ENCODE measurements at regions not wholly inside any gene's neighbourhood (a gene's known extent, or its start where the extent isn't known, plus 50 kb on each side); places are given as distances from the start of the nearest gene placed in this dataset.

DNA sequence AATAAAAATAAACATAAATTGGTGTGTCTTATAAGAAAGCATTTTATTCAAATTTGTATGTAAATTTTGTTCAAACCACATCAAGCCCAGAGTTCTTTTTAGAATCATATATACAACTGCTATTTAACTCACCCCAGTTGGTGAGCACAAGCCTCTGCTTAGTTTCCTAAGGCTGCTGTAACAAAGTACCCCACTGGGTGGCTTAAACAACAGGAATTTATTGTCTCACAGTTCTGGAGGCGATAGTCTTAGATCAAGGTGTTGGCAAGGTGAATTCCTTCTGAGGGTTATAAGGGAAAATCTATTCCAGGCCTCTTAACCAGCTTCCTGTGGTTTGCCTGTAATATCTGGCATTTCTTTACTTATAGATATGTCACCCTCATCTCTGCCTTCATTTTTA lies 1133.5 kb downstream of the OLFM4 start (continued):
- TF ChIP-seq RORB (CRISPR knock-in tag; IDR thresholded peaks at IDR 0.05) (no peak), KAT7 (CRISPR knock-in tag; IDR thresholded peaks at IDR 0.05; ENCODE audit: borderline replicate concordance) (no peak), JAZF1 (CRISPR knock-in tag; IDR thresholded peaks at IDR 0.05) (no peak), CREB1 (CRISPR knock-in tag; IDR thresholded peaks at IDR 0.05) (no peak), ATF1 (CRISPR knock-in tag; IDR thresholded peaks at IDR 0.05) (no peak), NFYB (CRISPR knock-in tag; conservative IDR thresholded peaks at IDR 0.05; ENCODE audit: low read depth) (no peak)
- TF ChIP-seq, protein P1, sequence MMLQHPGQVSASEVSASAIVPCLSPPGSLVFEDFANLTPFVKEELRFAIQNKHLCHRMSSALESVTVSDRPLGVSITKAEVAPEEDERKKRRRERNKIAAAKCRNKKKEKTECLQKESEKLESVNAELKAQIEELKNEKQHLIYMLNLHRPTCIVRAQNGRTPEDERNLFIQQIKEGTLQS (CRISPR knock-in tag; conservative IDR thresholded peaks at IDR 0.05): no peak

DNA sequence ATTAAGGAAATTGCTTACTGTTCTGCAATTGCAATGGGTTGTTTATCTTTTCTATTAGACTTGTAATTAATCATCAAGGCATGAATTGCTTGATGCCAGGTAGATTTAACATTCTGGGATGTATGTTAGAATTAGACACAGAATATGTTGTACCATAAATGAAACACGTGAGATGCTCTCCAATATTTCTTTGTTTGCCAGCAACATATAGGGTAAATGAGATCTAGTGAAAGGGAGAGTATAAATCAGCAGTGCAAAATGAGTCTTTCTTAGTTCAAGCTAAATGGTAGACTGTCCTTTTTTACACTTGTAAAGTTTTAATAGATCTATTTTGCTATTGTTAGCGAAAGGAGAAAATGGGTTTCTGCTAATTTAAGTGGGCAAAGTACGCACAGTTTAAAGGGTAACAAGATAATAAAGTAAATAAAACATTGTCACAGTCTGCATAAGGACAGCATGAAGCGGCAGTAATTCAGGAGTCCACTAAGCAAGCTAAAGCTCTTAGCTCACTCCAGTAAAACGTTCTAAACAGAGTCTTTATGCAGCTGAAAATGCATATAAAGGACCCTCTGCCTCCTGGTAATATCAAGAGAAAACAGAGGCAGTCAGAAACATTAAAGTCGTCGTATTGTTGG lies 1137.1 kb downstream of the OLFM4 start:
- Mint-ChIP-seq H3K27ac (no peak overlapping the region), H3K27me3 (ENCODE audit: low read depth) (no peaks in the 10 kb centered on the region), H3K9me3 (peaks cover 1% of the 10 kb centered on the region; the same call in 1 of the 2 replicates), H3K4me1 (peaks cover 35% of the 10 kb centered on the region), H3K36me3 (no peaks in the 10 kb centered on the region), H3K4me3 (no peak overlapping the region)
- no peak for ATAC-seq
- no peak for DNase-seq (ENCODE audit: low spot score)
- ChIA-PET CTCF (interaction anchor here (1.0 to 1.1 kb wide), 2 partner anchors 9 to 20 kb away, joined by 3 to 4 read pairs; no protein-coding TSS in a partner anchor), POLR2A (no interaction called here)
- TF ChIP-seq, protein P2, sequence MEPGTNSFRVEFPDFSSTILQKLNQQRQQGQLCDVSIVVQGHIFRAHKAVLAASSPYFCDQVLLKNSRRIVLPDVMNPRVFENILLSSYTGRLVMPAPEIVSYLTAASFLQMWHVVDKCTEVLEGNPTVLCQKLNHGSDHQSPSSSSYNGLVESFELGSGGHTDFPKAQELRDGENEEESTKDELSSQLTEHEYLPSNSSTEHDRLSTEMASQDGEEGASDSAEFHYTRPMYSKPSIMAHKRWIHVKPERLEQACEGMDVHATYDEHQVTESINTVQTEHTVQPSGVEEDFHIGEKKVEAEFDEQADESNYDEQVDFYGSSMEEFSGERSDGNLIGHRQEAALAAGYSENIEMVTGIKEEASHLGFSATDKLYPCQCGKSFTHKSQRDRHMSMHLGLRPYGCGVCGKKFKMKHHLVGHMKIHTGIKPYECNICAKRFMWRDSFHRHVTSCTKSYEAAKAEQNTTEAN (CRISPR knock-in tag; IDR thresholded peaks at IDR 0.05): no peak
- no peak for TF ChIP-seq JAZF1 (CRISPR knock-in tag; IDR thresholded peaks at IDR 0.05)

DNA sequence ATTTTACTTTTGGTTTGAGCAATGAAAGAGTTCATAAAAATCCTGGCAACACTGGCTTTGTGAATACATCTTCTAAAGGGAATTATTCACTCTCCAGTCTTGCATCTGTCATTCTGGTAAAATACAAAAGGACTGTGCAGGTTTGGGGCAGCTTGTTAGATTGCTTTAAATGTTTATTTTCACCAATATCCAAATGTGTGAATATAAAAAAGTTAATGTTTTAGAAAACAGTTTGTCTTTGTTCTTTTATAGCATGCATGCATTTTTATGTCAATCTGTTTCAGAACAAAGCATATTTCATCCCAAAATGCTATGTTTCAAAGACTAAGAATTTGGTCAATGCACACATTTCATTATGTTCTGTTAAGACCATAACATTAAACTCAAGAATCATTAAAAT lies 1145.4 kb downstream of the OLFM4 start:
- no peak overlapping the region for H3K27ac Mint-ChIP-seq
- ATAC-seq (no peak), DNase-seq (ENCODE audit: low spot score) (no peak)
- peaks cover 21% of the 10 kb centered on the region for H3K4me1 Mint-ChIP-seq
- H3K36me3 Mint-ChIP-seq: peaks cover 10% of the 10 kb centered on the region
- no peaks in the 10 kb centered on the region for H3K27me3 Mint-ChIP-seq (ENCODE audit: low read depth)
- peaks cover 17% of the 10 kb centered on the region for H3K9me3 Mint-ChIP-seq
- ChIA-PET POLR2A (interaction anchor here (0.6 kb wide), 1 partner anchor 183 kb away, joined by 3 read pairs; no protein-coding TSS in a partner anchor), CTCF (no interaction called here)
- no peak overlapping the region for H3K4me3 Mint-ChIP-seq
- no peak for TF ChIP-seq CBFB (CRISPR knock-in tag; IDR thresholded peaks at IDR 0.05; ENCODE audit: low read depth)
- TF ChIP-seq, protein P3, sequence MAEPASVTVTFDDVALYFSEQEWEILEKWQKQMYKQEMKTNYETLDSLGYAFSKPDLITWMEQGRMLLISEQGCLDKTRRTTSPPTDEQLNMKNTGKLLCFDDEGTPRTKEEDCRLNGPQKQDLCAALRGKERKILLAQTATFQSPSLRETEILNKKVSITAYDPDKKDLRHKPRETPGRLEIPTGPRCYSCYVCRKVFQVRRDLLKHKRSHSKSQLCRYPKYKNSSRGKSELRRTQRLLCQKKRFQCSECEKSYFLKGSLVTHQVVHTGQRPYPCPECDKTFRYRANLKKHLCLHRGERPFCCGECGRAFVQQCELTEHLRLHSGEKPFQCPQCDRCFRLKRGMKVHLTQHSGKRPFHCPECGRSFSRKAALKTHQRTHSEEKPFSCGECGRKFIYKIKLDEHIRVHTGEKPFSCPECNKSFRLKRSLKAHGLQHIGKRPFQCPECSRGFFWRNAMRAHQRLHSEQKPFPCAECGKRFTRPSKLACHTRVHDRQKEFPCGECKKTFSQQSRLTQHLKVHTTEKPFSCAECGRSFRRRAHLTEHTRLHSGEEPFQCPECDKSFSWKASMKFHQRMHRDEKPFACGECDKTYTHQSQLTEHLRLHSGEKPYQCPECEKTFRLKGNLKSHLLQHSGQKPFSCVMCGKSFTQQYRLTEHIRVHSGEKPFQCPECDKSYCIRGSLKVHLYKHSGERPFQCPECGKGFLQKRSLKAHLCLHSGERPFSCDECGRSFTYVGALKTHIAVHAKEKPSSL (CRISPR knock-in tag; conservative IDR thresholded peaks at IDR 0.05): no peak
- no peak for TF ChIP-seq SP1 (CRISPR knock-in tag; conservative IDR thresholded peaks at IDR 0.05)
- TF ChIP-seq ESRRA (CRISPR knock-in tag; IDR thresholded peaks at IDR 0.05; ENCODE audit: borderline replicate concordance): no peak
- TF ChIP-seq ZNF317 (CRISPR knock-in tag; IDR thresholded peaks at IDR 0.05; ENCODE audit: borderline replicate concordance, low read depth): no peak
- no peak for TF ChIP-seq NR1H2 (CRISPR knock-in tag; IDR thresholded peaks at IDR 0.05)
- no peak for TF ChIP-seq FOXK1 (CRISPR knock-in tag; IDR thresholded peaks at IDR 0.05)
- TF ChIP-seq ZNF263 (CRISPR knock-in tag; IDR thresholded peaks at IDR 0.05; ENCODE audit: low read depth): no peak
- no peak for TF ChIP-seq GRHL2 (CRISPR knock-in tag; IDR thresholded peaks at IDR 0.05; ENCODE audit: insufficient replicate concordance, severe bottlenecking)
- TF ChIP-seq, protein P4, sequence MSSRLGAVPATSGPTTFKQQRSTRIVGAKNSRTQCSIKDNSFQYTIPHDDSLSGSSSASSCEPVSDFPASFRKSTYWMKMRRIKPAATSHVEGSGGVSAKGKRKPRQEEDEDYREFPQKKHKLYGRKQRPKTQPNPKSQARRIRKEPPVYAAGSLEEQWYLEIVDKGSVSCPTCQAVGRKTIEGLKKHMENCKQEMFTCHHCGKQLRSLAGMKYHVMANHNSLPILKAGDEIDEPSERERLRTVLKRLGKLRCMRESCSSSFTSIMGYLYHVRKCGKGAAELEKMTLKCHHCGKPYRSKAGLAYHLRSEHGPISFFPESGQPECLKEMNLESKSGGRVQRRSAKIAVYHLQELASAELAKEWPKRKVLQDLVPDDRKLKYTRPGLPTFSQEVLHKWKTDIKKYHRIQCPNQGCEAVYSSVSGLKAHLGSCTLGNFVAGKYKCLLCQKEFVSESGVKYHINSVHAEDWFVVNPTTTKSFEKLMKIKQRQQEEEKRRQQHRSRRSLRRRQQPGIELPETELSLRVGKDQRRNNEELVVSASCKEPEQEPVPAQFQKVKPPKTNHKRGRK (CRISPR knock-in tag; IDR thresholded peaks at IDR 0.05; ENCODE audit: borderline replicate concordance): no peak
- TF ChIP-seq, protein P5, sequence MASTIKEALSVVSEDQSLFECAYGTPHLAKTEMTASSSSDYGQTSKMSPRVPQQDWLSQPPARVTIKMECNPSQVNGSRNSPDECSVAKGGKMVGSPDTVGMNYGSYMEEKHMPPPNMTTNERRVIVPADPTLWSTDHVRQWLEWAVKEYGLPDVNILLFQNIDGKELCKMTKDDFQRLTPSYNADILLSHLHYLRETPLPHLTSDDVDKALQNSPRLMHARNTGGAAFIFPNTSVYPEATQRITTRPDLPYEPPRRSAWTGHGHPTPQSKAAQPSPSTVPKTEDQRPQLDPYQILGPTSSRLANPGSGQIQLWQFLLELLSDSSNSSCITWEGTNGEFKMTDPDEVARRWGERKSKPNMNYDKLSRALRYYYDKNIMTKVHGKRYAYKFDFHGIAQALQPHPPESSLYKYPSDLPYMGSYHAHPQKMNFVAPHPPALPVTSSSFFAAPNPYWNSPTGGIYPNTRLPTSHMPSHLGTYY (CRISPR knock-in tag; IDR thresholded peaks at IDR 0.05): no peak
- TF ChIP-seq, protein P6, sequence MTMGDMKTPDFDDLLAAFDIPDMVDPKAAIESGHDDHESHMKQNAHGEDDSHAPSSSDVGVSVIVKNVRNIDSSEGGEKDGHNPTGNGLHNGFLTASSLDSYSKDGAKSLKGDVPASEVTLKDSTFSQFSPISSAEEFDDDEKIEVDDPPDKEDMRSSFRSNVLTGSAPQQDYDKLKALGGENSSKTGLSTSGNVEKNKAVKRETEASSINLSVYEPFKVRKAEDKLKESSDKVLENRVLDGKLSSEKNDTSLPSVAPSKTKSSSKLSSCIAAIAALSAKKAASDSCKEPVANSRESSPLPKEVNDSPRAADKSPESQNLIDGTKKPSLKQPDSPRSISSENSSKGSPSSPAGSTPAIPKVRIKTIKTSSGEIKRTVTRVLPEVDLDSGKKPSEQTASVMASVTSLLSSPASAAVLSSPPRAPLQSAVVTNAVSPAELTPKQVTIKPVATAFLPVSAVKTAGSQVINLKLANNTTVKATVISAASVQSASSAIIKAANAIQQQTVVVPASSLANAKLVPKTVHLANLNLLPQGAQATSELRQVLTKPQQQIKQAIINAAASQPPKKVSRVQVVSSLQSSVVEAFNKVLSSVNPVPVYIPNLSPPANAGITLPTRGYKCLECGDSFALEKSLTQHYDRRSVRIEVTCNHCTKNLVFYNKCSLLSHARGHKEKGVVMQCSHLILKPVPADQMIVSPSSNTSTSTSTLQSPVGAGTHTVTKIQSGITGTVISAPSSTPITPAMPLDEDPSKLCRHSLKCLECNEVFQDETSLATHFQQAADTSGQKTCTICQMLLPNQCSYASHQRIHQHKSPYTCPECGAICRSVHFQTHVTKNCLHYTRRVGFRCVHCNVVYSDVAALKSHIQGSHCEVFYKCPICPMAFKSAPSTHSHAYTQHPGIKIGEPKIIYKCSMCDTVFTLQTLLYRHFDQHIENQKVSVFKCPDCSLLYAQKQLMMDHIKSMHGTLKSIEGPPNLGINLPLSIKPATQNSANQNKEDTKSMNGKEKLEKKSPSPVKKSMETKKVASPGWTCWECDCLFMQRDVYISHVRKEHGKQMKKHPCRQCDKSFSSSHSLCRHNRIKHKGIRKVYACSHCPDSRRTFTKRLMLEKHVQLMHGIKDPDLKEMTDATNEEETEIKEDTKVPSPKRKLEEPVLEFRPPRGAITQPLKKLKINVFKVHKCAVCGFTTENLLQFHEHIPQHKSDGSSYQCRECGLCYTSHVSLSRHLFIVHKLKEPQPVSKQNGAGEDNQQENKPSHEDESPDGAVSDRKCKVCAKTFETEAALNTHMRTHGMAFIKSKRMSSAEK (CRISPR knock-in tag; IDR thresholded peaks at IDR 0.05; ENCODE audit: borderline replicate concordance): no peak
- TF ChIP-seq, protein P7, sequence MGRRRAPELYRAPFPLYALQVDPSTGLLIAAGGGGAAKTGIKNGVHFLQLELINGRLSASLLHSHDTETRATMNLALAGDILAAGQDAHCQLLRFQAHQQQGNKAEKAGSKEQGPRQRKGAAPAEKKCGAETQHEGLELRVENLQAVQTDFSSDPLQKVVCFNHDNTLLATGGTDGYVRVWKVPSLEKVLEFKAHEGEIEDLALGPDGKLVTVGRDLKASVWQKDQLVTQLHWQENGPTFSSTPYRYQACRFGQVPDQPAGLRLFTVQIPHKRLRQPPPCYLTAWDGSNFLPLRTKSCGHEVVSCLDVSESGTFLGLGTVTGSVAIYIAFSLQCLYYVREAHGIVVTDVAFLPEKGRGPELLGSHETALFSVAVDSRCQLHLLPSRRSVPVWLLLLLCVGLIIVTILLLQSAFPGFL (CRISPR knock-in tag; IDR thresholded peaks at IDR 0.05; ENCODE audit: borderline replicate concordance): no peak
